Uterus (tissue), 3 donors: ENCODE measurements at regions not wholly inside any gene's neighbourhood (a gene's known extent, or its start where the extent isn't known, plus 50 kb on each side); places are given as distances from the start of the nearest gene placed in this dataset.

Experiments
- DNase-seq, 2 donors: peaks; one replicate each; pipeline ENCODE4 v3.0.0-alpha.2; 2019 to 2020
- H3K27ac ChIP-seq, 2 donors: fragments of 200-600 bp; sonication (generic); 1 replicate in 1 of 2; 2 replicates in 1 of 2; pipeline ENCODE4 v1.5.1; 2016 to 2018
- H3K27me3 ChIP-seq, 2 donors: fragments of 200-600 bp; sonication (generic); one replicate each; pipeline ENCODE4 v1.5.1; 2018 to 2019; ENCODE audit warnings: control low read depth in 1 of 2
- H3K36me3 ChIP-seq, 2 donors: fragments of 200-600 bp; sonication (generic); one replicate each; pipeline ENCODE4 v1.5.1; 2019; ENCODE audit warnings: control low read depth in 1 of 2
- H3K4me1 ChIP-seq, 2 donors: fragments of 200-600 bp; sonication (generic); one replicate each; pipeline ENCODE4 v1.5.1; 2018 to 2019; ENCODE audit warnings: control low read depth in 1 of 2
- H3K4me3 ChIP-seq, 2 donors: fragments of 200-600 bp; sonication (generic); 1 replicate in 1 of 2; 2 replicates in 1 of 2; pipeline ENCODE4 v1.5.1; 2018 to 2019; ENCODE audit warnings: mild to moderate bottlenecking in 1 of 2
- H3K9me3 ChIP-seq, 2 donors: fragments of 200-600 bp; sonication (generic); one replicate each; pipeline ENCODE4 v1.5.1; 2019; ENCODE audit warnings: control low read depth in 1 of 2
- POLR2A ChIP-seq, 2 donors: fragments of 450-650 bp; IDR thresholded peaks; one replicate each; pipeline ENCODE4 v1.6.1; 2016; ENCODE audit warnings: antibody characterized with exemption in 2 of 2, mild to moderate bottlenecking in 1 of 2, moderate library complexity in 1 of 2
- intact Hi-C: fragments of 100-400 bp; cut with DNase I; formaldehyde crosslinking; loops from one replicate; pipeline ENCODE4 v1.15.1; 2023; ENCODE audit warnings: low total_unique reads
- TF ChIP-seq, protein P1 (sequence below), 4 experiments: fragments of 200-600 bp in 2 of 4; fragments of 450-650 bp in 2 of 4; sonication (generic) in 2 of 4; IDR thresholded peaks; one replicate each; pipeline ENCODE4 v1.5.1; 2016 to 2019; ENCODE audit warnings: antibody characterized with exemption in 4 of 4, mild to moderate bottlenecking in 2 of 4, moderate library complexity in 1 of 4
- donor health status: DM: yes; HTN: yes; CAD: no.

DNA sequence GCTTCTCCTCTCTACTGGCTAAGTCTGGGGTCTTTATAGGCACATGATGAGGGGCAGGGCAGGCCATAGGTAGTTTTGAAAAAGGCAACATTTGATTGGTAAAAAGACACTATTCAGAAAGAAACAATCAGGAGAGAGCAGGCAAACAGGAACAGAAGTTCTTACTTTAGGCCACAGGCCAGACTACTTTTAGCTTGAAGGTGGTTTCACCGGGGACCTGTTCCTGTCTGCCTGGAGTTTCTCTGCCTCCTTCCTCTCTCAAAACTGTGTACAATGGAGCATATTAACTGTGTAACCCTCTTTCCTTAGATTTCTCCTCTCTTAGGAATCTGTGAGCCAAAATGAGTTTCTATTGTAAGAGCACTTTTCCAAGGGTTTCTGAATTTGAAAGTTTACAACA lies 167.9 kb upstream of the AVPR1A start:
- no peak for TF ChIP-seq POLR2A (IDR thresholded peaks at IDR 0.05)
- TF ChIP-seq, protein P1, sequence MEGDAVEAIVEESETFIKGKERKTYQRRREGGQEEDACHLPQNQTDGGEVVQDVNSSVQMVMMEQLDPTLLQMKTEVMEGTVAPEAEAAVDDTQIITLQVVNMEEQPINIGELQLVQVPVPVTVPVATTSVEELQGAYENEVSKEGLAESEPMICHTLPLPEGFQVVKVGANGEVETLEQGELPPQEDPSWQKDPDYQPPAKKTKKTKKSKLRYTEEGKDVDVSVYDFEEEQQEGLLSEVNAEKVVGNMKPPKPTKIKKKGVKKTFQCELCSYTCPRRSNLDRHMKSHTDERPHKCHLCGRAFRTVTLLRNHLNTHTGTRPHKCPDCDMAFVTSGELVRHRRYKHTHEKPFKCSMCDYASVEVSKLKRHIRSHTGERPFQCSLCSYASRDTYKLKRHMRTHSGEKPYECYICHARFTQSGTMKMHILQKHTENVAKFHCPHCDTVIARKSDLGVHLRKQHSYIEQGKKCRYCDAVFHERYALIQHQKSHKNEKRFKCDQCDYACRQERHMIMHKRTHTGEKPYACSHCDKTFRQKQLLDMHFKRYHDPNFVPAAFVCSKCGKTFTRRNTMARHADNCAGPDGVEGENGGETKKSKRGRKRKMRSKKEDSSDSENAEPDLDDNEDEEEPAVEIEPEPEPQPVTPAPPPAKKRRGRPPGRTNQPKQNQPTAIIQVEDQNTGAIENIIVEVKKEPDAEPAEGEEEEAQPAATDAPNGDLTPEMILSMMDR (IDR thresholded peaks at IDR 0.05) = no peak
- Histone ChIP-seq H3K27me3 (no peaks in the 10 kb centered on the region), H3K9me3 (no peaks in the 10 kb centered on the region), H3K4me3 (no peak overlapping the region), H3K4me1 (no peaks in the 10 kb centered on the region), H3K36me3 (no peaks in the 10 kb centered on the region), H3K27ac (no peak overlapping the region)
- no peak for DNase-seq
- intact Hi-C loops = no loop called here

DNA sequence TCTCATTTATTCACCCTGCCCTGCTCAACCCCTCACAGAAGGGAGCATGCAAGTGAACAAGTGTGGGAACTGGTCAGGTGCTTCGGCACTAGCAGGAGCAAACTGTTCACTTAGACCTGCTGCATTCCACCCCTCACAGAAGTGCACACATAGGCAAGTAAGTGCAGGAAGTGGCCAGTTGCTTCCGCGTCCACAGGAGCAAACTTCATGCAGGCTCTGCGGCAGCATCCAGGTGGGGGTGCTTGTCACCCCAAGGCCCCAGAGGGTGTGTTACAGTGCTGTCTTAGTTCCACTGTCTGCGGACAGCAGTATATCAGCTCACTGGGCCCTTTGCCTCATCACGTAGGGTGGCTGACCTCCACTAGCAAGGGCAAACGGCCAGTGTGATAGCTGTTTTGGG lies 167.3 kb upstream of the AVPR1A start:
- intact Hi-C loops = no loop called here
- H3K4me3 ChIP-seq = no peak overlapping the region
- no peaks in the 10 kb centered on the region for H3K27me3 ChIP-seq
- no peak overlapping the region for H3K27ac ChIP-seq
- DNase-seq = no peak
- no peaks in the 10 kb centered on the region for H3K9me3 ChIP-seq
- H3K36me3 ChIP-seq = no peaks in the 10 kb centered on the region
- H3K4me1 ChIP-seq = no peaks in the 10 kb centered on the region
- TF ChIP-seq POLR2A (IDR thresholded peaks at IDR 0.05) = no peak
- TF ChIP-seq, protein P1 (IDR thresholded peaks at IDR 0.05) = no peak

DNA sequence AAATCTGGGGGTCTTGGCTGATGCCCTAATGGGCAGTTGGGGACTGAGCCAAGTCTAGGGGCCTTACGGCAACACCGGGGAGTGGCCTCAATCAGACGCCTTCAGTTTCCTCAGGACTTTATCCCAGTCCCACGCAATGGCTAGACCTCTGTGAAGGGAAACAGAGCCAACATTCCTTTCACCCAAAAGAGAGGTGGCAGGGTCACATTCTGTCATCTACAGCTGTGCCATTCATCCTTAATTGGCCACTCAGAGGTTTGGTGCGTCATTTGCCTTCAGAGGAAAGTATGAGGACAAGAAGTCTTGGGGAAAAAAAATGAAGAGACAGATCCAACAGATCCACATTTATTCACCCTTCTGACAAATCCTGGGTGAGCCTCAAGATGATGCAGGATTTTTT lies 166.9 kb upstream of the AVPR1A start:
- H3K27me3 ChIP-seq = no peaks in the 10 kb centered on the region
- DNase-seq = no peak
- H3K36me3 ChIP-seq = no peaks in the 10 kb centered on the region
- H3K4me3 ChIP-seq = no peak overlapping the region
- no peaks in the 10 kb centered on the region for H3K4me1 ChIP-seq
- H3K9me3 ChIP-seq = no peaks in the 10 kb centered on the region
- intact Hi-C loops = no loop called here
- TF ChIP-seq POLR2A (IDR thresholded peaks at IDR 0.05) = no peak
- TF ChIP-seq, protein P1 (IDR thresholded peaks at IDR 0.05) = no peak
- H3K27ac ChIP-seq = no peak overlapping the region

DNA sequence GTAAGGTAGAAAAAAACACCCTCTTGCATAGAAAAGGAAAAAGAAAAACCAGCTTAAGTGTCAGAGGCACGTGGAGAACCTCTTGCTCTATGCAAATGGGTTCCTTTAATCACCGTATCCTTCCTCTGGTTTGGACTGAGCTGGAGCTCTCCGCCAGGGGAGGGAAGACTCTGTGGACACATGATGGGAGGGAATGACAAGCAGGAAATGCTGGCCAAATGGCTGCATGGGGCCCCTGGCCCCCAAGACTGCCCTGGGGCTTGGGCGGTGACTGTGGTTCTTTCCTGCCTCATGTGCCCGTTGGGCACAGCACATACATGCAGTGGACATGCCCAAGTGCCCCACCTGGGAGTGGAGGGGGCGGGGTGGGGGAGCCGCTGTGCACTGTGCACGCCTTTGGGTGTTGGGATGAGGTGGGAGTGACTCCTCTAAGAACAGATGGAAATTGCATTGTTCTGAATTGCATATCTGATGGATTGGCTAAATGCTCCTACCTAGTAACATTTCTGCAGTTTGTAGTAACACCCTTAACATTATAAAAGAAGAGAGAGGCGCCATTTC lies 166.4 kb upstream of the AVPR1A start:
- no peaks in the 10 kb centered on the region for H3K27me3 ChIP-seq
- no peaks in the 10 kb centered on the region for H3K4me1 ChIP-seq
- no peak for DNase-seq
- H3K9me3 ChIP-seq = no peaks in the 10 kb centered on the region
- H3K27ac ChIP-seq = no peak overlapping the region
- H3K36me3 ChIP-seq = no peaks in the 10 kb centered on the region
- intact Hi-C loops = no loop called here
- no peak overlapping the region for H3K4me3 ChIP-seq
- TF ChIP-seq POLR2A (IDR thresholded peaks at IDR 0.05) = no peak
- TF ChIP-seq, protein P1 (IDR thresholded peaks at IDR 0.05) = no peak

DNA sequence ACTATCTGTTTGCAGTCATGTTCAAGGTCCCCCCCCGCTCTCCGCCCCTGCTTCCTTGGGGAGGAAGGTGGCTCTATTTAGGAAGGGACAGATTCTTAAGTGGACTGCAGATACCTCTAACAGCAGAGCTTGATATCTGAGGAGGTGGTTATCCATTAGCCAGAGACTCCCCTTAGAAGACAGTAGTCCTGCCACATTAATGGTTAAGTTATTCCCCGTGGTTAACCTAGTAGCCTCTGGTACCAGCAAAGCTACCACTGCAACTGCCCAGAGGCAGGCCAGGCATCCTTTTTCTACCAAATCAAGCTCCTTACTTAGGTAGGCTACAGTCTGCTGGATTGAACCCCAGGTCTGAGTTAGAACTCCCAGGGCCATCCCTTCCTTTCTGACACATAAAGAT lies 162.1 kb upstream of the AVPR1A start:
- Histone ChIP-seq H3K27ac (no peak overlapping the region), H3K36me3 (no peaks in the 10 kb centered on the region), H3K4me3 (no peak overlapping the region), H3K27me3 (no peaks in the 10 kb centered on the region), H3K9me3 (no peaks in the 10 kb centered on the region), H3K4me1 (no peaks in the 10 kb centered on the region)
- intact Hi-C loops = no loop called here
- DNase-seq = no peak
- TF ChIP-seq POLR2A (IDR thresholded peaks at IDR 0.05) = no peak
- TF ChIP-seq, protein P1 (IDR thresholded peaks at IDR 0.05) = no peak
